CD4-positive, CD25-positive, alpha-beta regulatory T cell (primary cell): ENCODE measurements at regions not wholly inside any gene's neighbourhood (a gene's known extent, or its start where the extent isn't known, plus 50 kb on each side); places are given as distances from the start of the nearest gene placed in this dataset.
"Not testable (repeated sequence)": the region's sequence is repeated elsewhere in the genome, so short reads cannot be mapped to it uniquely, and the experiment has no call there.

ENCODE experiments used
- ATAC-seq, 2 donors: fragments of 150-1000 bp; cut with Tn5 transposase; one replicate each; pipeline ENCODE4 v1.10.0; 2021; ENCODE audit warnings: low read depth in 2 of 2, moderate number of reproducible peaks in 2 of 2, moderate library complexity in 1 of 2
- DNase-seq, 3 donors: peaks; one replicate each; pipeline versions ENCODE4 v3.0.0 to v3.0.0-alpha.2; 2012 to 2022; ENCODE audit warnings: mixed read lengths in 1 of 3
- H3K27ac ChIP-seq: one replicate; pipeline ENCODE4 v1.7.0; 2013; ENCODE audit warnings: mild to moderate bottlenecking, low read length; ENCODE audit not compliant: insufficient read depth, poor library complexity, severe bottlenecking
- H3K27me3 ChIP-seq: one replicate; pipeline ENCODE4 v1.7.0; 2013; ENCODE audit warnings: low read length; ENCODE audit not compliant: control insufficient read depth, insufficient read depth
- H3K36me3 ChIP-seq: one replicate; pipeline ENCODE4 v1.7.0; 2013; ENCODE audit warnings: mild to moderate bottlenecking, low read length, moderate library complexity; ENCODE audit not compliant: control insufficient read depth, insufficient read depth
- H3K4me1 ChIP-seq: 2 replicates; pipeline ENCODE4 v1.7.0; 2013; ENCODE audit warnings: mild to moderate bottlenecking, low read length; ENCODE audit not compliant: insufficient read depth, control insufficient read depth, poor library complexity, severe bottlenecking
- H3K4me3 ChIP-seq: one replicate; pipeline ENCODE4 v1.7.0; 2013; ENCODE audit warnings: low read depth, mild to moderate bottlenecking, low read length, moderate library complexity
- H3K9me3 ChIP-seq, 2 experiments: 1 replicate in 1 of 2; 2 replicates in 1 of 2; pipeline ENCODE4 v1.7.0; 2013; ENCODE audit warnings: low read length in 2 of 2, mild to moderate bottlenecking in 1 of 2, moderate library complexity in 1 of 2; ENCODE audit not compliant: control insufficient read depth in 2 of 2
- H3K27ac Mint-ChIP-seq, 3 donors: one replicate each; pipeline ENCODE4 v1.8.0; 2020 to 2022; ENCODE audit warnings: mild to moderate bottlenecking in 3 of 3, mixed read lengths in 3 of 3, moderate library complexity in 2 of 3
- H3K27me3 Mint-ChIP-seq: one replicate; pipeline ENCODE4 v1.8.0; 2022; ENCODE audit warnings: mild to moderate bottlenecking, mixed read lengths
- H3K36me3 Mint-ChIP-seq: one replicate; pipeline ENCODE4 v1.8.0; 2020; ENCODE audit warnings: mixed read lengths
- H3K4me1 Mint-ChIP-seq, 4 donors: one replicate each; pipeline ENCODE4 v1.8.0; 2020 to 2022; ENCODE audit warnings: mixed read lengths in 4 of 4, mild to moderate bottlenecking in 1 of 4
- H3K4me3 Mint-ChIP-seq, 4 donors: one replicate each; pipeline ENCODE4 v1.8.0; 2020 to 2022; ENCODE audit warnings: mild to moderate bottlenecking in 4 of 4, mixed read lengths in 4 of 4, moderate library complexity in 3 of 4
- H3K9me3 Mint-ChIP-seq, 7 donors: one replicate each; pipeline ENCODE4 v1.8.0; 2020 to 2022; ENCODE audit warnings: mixed read lengths in 7 of 7, mild to moderate bottlenecking in 3 of 7, moderate library complexity in 2 of 7

GRCh38 chr14:45798659-45799058 lies 545.7 kb upstream of the MIS18BP1 start:
- no peaks in the 10 kb centered on the region for H3K4me1 Mint-ChIP-seq
- ATAC-seq: no peak
- H3K9me3 Mint-ChIP-seq: peaks cover 0 to 17% (median 6%) of the 10 kb centered on the region in 7 donors

GRCh38 chr14:45796006-45796405 lies 543.0 kb upstream of the MIS18BP1 start:
- not testable (repeated sequence) for H3K36me3 ChIP-seq, H3K27ac Mint-ChIP-seq, H3K27ac ChIP-seq, H3K27me3 ChIP-seq, DNase-seq, H3K9me3 ChIP-seq, H3K4me3 ChIP-seq, ATAC-seq, H3K4me3 Mint-ChIP-seq, H3K36me3 Mint-ChIP-seq, H3K27me3 Mint-ChIP-seq, H3K4me1 ChIP-seq, H3K4me1 Mint-ChIP-seq
- peaks cover 0 to 17% (median 5%) of the 10 kb centered on the region in 7 donors for H3K9me3 Mint-ChIP-seq

More at GRCh38 chr14:45798659-45799058, 545.7 kb upstream of the MIS18BP1 start:
- no peaks in the 10 kb centered on the region for H3K36me3 Mint-ChIP-seq
- H3K27me3 Mint-ChIP-seq: no peaks in the 10 kb centered on the region
- H3K4me3 Mint-ChIP-seq: no peak overlapping the region
- H3K9me3 ChIP-seq: peaks cover 0 to 6% of the 10 kb centered on the region in 2 experiments
- no peak overlapping the region for H3K27ac Mint-ChIP-seq
- no peaks in the 10 kb centered on the region for H3K36me3 ChIP-seq
- no peak overlapping the region for H3K27ac ChIP-seq
- H3K27me3 ChIP-seq: no peaks in the 10 kb centered on the region
- no peak for DNase-seq
- no peaks in the 10 kb centered on the region for H3K4me1 ChIP-seq
- no peak overlapping the region for H3K4me3 ChIP-seq

DNA sequence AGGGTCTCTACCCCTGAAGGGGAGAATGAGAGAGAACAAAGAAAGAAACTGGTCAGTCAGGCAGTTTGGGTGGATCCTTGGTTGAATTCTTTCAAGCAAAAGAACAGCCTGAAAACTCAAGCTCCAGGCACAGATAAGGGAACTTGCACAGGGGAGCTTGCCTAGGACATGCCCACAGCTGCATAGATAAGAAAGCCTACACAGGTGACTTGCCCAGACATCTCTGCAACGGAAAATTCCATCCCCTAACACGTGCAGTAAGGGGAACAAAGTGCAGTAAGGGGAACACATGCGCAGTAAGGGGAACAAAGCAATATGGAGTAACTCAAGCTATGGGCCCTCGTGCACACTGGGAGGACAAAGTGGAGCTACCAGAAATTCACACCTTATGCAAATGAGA lies 540.1 kb upstream of the MIS18BP1 start:
- H3K27me3 ChIP-seq: no peaks in the 10 kb centered on the region
- Mint-ChIP-seq H3K27me3 (no peaks in the 10 kb centered on the region), H3K4me1 (no peaks in the 10 kb centered on the region), H3K27ac (no peak overlapping the region), H3K36me3 (no peaks in the 10 kb centered on the region), H3K4me3 (no peak overlapping the region), H3K9me3 (peaks cover 0 to 17% (median 5%) of the 10 kb centered on the region in 7 donors)
- no peak overlapping the region for H3K4me3 ChIP-seq
- ATAC-seq: no peak
- H3K36me3 ChIP-seq: no peaks in the 10 kb centered on the region
- no peak overlapping the region for H3K27ac ChIP-seq
- no peak for DNase-seq
- peaks cover 2 to 6% of the 10 kb centered on the region in 2 experiments for H3K9me3 ChIP-seq
- no peaks in the 10 kb centered on the region for H3K4me1 ChIP-seq

DNA sequence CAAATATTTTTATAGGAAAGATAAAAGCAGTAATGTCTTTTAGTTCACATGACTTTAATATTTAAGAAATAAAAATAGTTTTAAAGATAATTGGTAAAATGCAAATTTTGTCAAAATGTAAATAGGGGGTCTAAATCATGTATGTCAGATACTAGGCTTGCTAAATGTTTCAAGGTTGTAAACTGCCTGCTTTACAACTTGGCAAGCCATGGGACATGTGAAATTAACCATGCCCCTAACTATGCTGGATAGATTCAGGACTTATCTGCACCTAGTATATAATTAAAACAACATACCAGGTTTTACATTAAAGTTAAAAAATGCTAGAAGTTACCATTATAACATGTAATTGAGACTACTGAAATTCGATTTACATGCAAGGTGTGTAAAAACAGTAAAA lies 537.3 kb upstream of the MIS18BP1 start:
- Histone ChIP-seq H3K4me1 (no peaks in the 10 kb centered on the region), H3K27ac (no peak overlapping the region), H3K36me3 (no peaks in the 10 kb centered on the region), H3K27me3 (no peaks in the 10 kb centered on the region), H3K4me3 (no peak overlapping the region), H3K9me3 (peaks cover 8 to 19% of the 10 kb centered on the region in 2 experiments)
- Mint-ChIP-seq H3K27me3 (no peaks in the 10 kb centered on the region), H3K9me3 (peaks cover 0 to 10% (median 4%) of the 10 kb centered on the region in 7 donors), H3K4me3 (no peak overlapping the region), H3K4me1 (no peaks in the 10 kb centered on the region), H3K36me3 (no peaks in the 10 kb centered on the region), H3K27ac (no peak overlapping the region)
- ATAC-seq (no peak), DNase-seq (no peak)

- Histone ChIP-seq H3K36me3 (no peaks in the 10 kb centered on the region), H3K9me3 (peaks cover 8 to 25% of the 10 kb centered on the region in 2 experiments), H3K27me3 (no peaks in the 10 kb centered on the region), H3K27ac (no peak overlapping the region), H3K4me1 (no peaks in the 10 kb centered on the region), H3K4me3 (no peak overlapping the region)
- ATAC-seq (no peak), DNase-seq (no peak)
- Mint-ChIP-seq H3K27ac (no peak overlapping the region), H3K36me3 (no peaks in the 10 kb centered on the region), H3K4me1 (no peaks in the 10 kb centered on the region), H3K9me3 (peaks cover 0 to 29% (median 12%) of the 10 kb centered on the region in 7 donors), H3K4me3 (no peak overlapping the region), H3K27me3 (no peaks in the 10 kb centered on the region)
Observed at GRCh38 chr14:45787167-45787566, 534.2 kb upstream of the MIS18BP1 start.

DNA sequence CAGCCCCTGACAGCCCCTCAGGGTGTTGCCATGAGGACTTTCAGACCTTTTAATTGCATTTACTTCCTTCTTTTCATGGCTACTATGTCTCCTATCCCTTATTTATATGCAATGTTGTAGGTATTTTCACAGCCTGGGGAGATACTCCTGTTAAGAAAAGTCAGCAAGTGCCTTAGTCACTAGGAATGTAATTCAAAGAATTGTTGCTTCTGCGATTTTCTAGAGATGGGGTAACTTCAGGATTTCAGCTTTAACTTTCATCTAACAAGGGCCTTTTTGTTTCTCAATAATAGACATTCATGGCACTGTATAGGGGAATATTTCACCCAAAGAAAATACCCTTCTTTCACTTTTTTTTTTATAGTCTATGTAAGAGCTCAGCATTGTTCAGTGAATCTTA lies 533.3 kb upstream of the MIS18BP1 start:
- H3K4me3 ChIP-seq: no peak overlapping the region

GRCh38 chr14:45785240-45785639 lies 532.2 kb upstream of the MIS18BP1 start:
- Mint-ChIP-seq H3K36me3 (no peaks in the 10 kb centered on the region), H3K9me3 (peaks cover 0 to 42% (median 20%) of the 10 kb centered on the region in 7 donors)

More for the DNA sequence above, 533.3 kb upstream of the MIS18BP1 start:
- Mint-ChIP-seq H3K9me3 (peaks cover 0 to 35% (median 14%) of the 10 kb centered on the region in 7 donors), H3K4me1 (no peaks in the 10 kb centered on the region), H3K27me3 (no peaks in the 10 kb centered on the region), H3K27ac (no peak overlapping the region), H3K36me3 (no peaks in the 10 kb centered on the region), H3K4me3 (no peak overlapping the region)
- no peak for DNase-seq
- no peaks in the 10 kb centered on the region for H3K27me3 ChIP-seq
- H3K9me3 ChIP-seq: peaks cover 8 to 25% of the 10 kb centered on the region in 2 experiments
- ATAC-seq: no peak
- H3K27ac ChIP-seq: no peak overlapping the region
- no peaks in the 10 kb centered on the region for H3K36me3 ChIP-seq
- no peaks in the 10 kb centered on the region for H3K4me1 ChIP-seq

DNA sequence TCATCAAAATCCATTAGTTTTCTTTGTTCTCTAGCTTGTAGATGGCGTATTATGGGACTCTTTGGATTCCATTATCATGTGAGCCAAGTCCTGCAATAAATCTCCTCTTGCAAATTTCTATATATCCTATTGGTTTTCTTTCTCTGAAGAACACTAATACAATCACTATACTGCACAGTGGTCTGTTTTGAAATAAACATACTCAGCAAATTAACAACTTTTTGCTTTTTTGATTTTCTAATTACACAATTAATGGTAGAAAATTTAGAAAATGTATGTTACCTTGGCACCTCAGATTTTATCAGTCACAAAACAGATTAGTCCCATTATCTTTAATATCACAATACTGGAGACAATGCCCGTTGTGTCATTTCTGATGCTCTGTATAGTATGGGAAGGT lies 513.2 kb upstream of the MIS18BP1 start:
- no peaks in the 10 kb centered on the region for H3K4me1 Mint-ChIP-seq
- ATAC-seq (no peak), DNase-seq (no peak)
- peaks cover 2 to 23% (median 10%) of the 10 kb centered on the region in 7 donors for H3K9me3 Mint-ChIP-seq
- Histone ChIP-seq H3K4me3 (no peak overlapping the region), H3K9me3 (peaks cover 0 to 8% of the 10 kb centered on the region in 2 experiments), H3K36me3 (no peaks in the 10 kb centered on the region), H3K4me1 (no peaks in the 10 kb centered on the region), H3K27ac (no peak overlapping the region), H3K27me3 (no peaks in the 10 kb centered on the region)
- no peaks in the 10 kb centered on the region for H3K36me3 Mint-ChIP-seq
- H3K27me3 Mint-ChIP-seq: no peaks in the 10 kb centered on the region
- no peak overlapping the region for H3K4me3 Mint-ChIP-seq
- H3K27ac Mint-ChIP-seq: no peak overlapping the region

More at GRCh38 chr14:45785240-45785639, 532.2 kb upstream of the MIS18BP1 start:
- no peak overlapping the region for H3K27ac ChIP-seq
- H3K9me3 ChIP-seq: peaks cover 8 to 25% of the 10 kb centered on the region in 2 experiments
- no peaks in the 10 kb centered on the region for H3K27me3 Mint-ChIP-seq
- H3K27me3 ChIP-seq: no peaks in the 10 kb centered on the region
- H3K4me1 ChIP-seq: no peaks in the 10 kb centered on the region
- H3K4me1 Mint-ChIP-seq: no peaks in the 10 kb centered on the region
- H3K36me3 ChIP-seq: no peaks in the 10 kb centered on the region
- no peak overlapping the region for H3K4me3 Mint-ChIP-seq
- H3K4me3 ChIP-seq: no peak overlapping the region
- H3K27ac Mint-ChIP-seq: no peak overlapping the region
- no peak for ATAC-seq
- DNase-seq: no peak
